ENCODE measurements at regions not wholly inside any gene's neighbourhood (a gene's known extent, or its start where the extent isn't known, plus 50 kb on each side); places are given as distances from the start of the nearest gene placed in this dataset.

DNA sequence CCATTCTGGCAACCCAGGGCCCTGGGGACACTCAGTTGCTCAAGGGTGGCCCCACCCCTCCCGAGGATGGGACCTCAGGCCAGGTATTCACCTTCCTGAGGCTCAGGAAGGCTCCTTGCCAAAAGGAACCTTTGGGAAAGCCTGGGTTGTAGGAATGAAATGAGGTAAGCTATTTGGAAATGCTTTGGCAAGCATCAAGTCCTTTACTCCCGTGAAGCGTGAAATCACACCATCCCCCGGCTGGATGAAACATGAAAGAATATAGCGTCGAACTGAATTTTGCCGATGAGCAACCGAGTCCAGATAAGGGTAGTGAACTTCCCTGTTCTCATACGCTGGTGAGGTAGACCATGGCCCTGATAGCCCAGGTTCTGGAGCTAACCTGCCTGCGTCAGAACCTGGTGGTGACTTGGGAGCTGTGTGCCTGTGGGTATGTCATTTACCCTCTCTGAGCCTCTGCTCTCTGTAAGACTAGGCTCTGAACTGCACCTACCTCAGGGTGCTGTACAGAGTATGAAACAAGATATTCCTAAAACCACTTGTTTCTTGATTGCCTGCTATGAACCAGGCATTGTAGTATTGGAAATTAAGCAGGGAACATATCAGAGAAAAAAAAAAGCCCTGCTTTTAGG, 105.3 kb upstream of the BOD1 start:
- TF ChIP-seq EZH2phosphoT487 (IDR thresholded peaks at IDR 0.05; ENCODE audit: borderline replicate concordance, low read length) (no peak), CTCF (IDR thresholded peaks at IDR 0.05; ENCODE audit: low read depth, low read length, poor library complexity, severe bottlenecking) (no peak)
- no peaks in the 10 kb centered on the region for H4K20me1 ChIP-seq (ENCODE audit: control insufficient read depth, insufficient read depth, low read depth, low read length)
- H3K27ac ChIP-seq (ENCODE audit: low read depth, low read length) = no peak overlapping the region
- H3K4me1 ChIP-seq (ENCODE audit: control insufficient read depth, low read length) = peaks cover 26% of the 10 kb centered on the region
- no peak overlapping the region for H3K4me2 ChIP-seq (ENCODE audit: low read length)
- no peaks in the 10 kb centered on the region; the same call in 1 of the 2 replicates for H3K9me3 ChIP-seq (ENCODE audit: control insufficient read depth, insufficient read depth, low read length)
- H3K9me2 ChIP-seq (replicated peaks; ENCODE audit: control insufficient read depth, low read length) = no peaks in the 10 kb centered on the region
- H3K79me2 ChIP-seq (ENCODE audit: control insufficient read depth, low read length) = no peaks in the 10 kb centered on the region
- no peak overlapping the region for H3K4me3 ChIP-seq (ENCODE audit: low read length)
- H3F3A ChIP-seq (ENCODE audit: control insufficient read depth, insufficient read depth) = 0 out of 2 replicates have a peak, but pooled peaks cover 2% of the 10 kb centered on the region
- H3K27me3 ChIP-seq (ENCODE audit: control insufficient read depth, low read length) = no peaks in the 10 kb centered on the region
- H3K36me3 ChIP-seq (ENCODE audit: control insufficient read depth, low read length) = no peaks in the 10 kb centered on the region

- H3K4me3 ChIP-seq (ENCODE audit: low read length) = no peak overlapping the region
- H3K9me2 ChIP-seq (replicated peaks; ENCODE audit: control insufficient read depth, low read length) = no peaks in the 10 kb centered on the region
- no peaks in the 10 kb centered on the region for H4K20me1 ChIP-seq (ENCODE audit: control insufficient read depth, insufficient read depth, low read depth, low read length)
- no peaks in the 10 kb centered on the region for H3K36me3 ChIP-seq (ENCODE audit: control insufficient read depth, low read length)
- TF ChIP-seq EZH2phosphoT487 (IDR thresholded peaks at IDR 0.05; ENCODE audit: borderline replicate concordance, low read length) (no peak), CTCF (IDR thresholded peaks at IDR 0.05; ENCODE audit: low read depth, low read length, poor library complexity, severe bottlenecking) (no peak)
- H3K4me2 ChIP-seq (ENCODE audit: low read length) = no peak overlapping the region
- peaks cover 4% of the 10 kb centered on the region; the same call in 1 of the 2 replicates for H3K4me1 ChIP-seq (ENCODE audit: control insufficient read depth, low read length)
- no peak overlapping the region for H3K27ac ChIP-seq (ENCODE audit: low read depth, low read length)
- no peaks in the 10 kb centered on the region for H3K27me3 ChIP-seq (ENCODE audit: control insufficient read depth, low read length)
- no peaks in the 10 kb centered on the region; the same call in 1 of the 2 replicates for H3K9me3 ChIP-seq (ENCODE audit: control insufficient read depth, insufficient read depth, low read length)
- no peaks in the 10 kb centered on the region for H3K79me2 ChIP-seq (ENCODE audit: control insufficient read depth, low read length)
- no peaks in the 10 kb centered on the region for H3F3A ChIP-seq (ENCODE audit: control insufficient read depth, insufficient read depth)
These were observed 110.6 kb upstream of the BOD1 start for GRCh38 chr5:173726846-173727557.

DNA sequence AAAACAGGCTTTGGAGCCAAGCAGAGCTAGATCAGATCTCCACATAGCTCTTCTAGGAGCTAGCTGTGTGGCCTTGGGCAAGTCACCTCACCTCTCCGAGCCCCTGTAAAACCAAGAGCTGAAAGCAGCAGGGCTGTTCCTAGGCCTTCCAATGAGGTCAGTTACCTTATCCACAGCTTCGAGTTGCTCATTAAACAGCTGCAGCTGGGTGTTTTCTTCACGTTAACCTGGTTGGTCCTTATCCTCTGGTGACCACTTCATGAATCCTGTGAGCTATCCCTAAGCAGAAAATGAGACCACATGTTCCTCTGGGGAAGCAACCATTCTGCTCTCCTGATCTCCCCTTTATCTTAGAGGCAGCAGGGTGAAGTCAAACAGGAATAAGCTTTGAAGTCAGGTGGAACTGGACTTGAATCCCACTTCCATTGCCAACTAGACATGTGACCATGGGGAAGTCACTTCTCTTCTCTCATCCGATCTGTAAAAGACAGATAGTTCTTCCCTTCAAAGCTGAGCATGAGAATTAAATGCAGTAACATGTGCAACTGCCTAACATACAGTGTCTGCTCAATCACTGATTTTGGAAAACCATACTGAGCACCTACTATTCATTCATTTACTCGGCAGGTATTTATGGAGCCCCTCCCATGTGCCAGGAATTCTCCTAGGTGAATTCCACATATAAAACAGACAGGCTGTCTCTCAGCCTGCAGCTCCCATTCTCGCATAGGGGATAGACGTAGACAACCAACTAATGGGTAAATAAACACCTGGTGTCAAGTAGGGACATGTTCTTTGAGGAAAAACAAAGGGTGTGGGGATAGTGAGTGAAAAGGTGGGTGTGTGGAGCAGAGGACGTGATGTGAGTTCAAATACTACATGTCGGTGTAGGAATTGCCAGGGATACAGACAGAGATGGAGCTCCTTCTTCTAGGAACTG, 111.7 kb upstream of the BOD1 start:
- no peak for TF ChIP-seq EZH2phosphoT487 (IDR thresholded peaks at IDR 0.05; ENCODE audit: borderline replicate concordance, low read length)
- TF ChIP-seq CTCF (IDR thresholded peaks at IDR 0.05; ENCODE audit: low read depth, low read length, poor library complexity, severe bottlenecking) = no peak
- no peak overlapping the region for H3K4me2 ChIP-seq (ENCODE audit: low read length)
- H3K36me3 ChIP-seq (ENCODE audit: control insufficient read depth, low read length) = no peaks in the 10 kb centered on the region
- no peaks in the 10 kb centered on the region for H3F3A ChIP-seq (ENCODE audit: control insufficient read depth, insufficient read depth)
- H3K9me3 ChIP-seq (ENCODE audit: control insufficient read depth, insufficient read depth, low read length) = no peaks in the 10 kb centered on the region; the same call in 1 of the 2 replicates
- H3K4me1 ChIP-seq (ENCODE audit: control insufficient read depth, low read length) = peaks cover 5% of the 10 kb centered on the region
- no peaks in the 10 kb centered on the region for H3K27me3 ChIP-seq (ENCODE audit: control insufficient read depth, low read length)
- no peak overlapping the region for H3K4me3 ChIP-seq (ENCODE audit: low read length)
- no peaks in the 10 kb centered on the region for H3K79me2 ChIP-seq (ENCODE audit: control insufficient read depth, low read length)
- H3K27ac ChIP-seq (ENCODE audit: low read depth, low read length) = no peak overlapping the region
- no peaks in the 10 kb centered on the region for H4K20me1 ChIP-seq (ENCODE audit: control insufficient read depth, insufficient read depth, low read depth, low read length)
- no peaks in the 10 kb centered on the region for H3K9me2 ChIP-seq (replicated peaks; ENCODE audit: control insufficient read depth, low read length)
